ENCODE measurements at regions not wholly inside any gene's neighbourhood (a gene's known extent, or its start where the extent isn't known, plus 50 kb on each side); places are given as distances from the start of the nearest gene placed in this dataset.

DNA sequence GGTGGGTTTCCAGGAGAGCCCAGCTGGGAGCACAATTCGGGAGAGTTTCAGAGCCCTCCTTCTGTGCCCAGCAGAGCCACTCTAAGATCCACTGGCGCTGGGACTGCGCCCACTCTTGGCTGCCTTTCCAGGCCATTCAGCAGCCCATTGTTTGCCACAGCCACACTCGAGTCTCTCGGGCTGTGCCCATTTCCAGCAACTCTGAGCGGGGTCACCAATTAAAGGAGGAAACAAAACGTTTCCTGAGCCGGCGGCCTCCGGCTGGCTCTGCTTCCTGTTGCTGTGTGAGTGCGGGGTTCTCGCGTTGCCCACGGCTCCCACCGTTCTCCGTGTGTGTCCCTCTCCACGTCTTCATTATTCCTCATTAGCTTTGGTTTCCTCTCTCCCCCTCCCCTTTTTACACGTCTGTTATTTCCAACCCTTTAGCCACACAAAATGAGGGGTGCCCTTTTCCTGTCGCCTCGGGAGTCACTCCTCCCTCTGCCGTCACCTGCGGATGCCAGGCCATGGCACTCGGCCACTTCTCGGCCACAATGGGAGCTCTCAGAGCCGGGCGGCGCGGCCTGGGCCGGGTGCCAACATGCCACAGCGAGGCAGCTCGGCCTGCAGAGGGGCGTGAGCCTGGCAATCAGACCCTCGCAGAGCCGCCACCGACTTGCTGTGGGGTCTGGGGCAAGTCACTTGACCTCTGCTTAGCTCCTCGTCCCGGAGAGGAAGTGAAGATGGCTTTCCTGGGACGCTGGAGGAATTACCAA lies 94.3 kb upstream of the NKX2-2 start:
- TF ChIP-seq, protein P1, sequence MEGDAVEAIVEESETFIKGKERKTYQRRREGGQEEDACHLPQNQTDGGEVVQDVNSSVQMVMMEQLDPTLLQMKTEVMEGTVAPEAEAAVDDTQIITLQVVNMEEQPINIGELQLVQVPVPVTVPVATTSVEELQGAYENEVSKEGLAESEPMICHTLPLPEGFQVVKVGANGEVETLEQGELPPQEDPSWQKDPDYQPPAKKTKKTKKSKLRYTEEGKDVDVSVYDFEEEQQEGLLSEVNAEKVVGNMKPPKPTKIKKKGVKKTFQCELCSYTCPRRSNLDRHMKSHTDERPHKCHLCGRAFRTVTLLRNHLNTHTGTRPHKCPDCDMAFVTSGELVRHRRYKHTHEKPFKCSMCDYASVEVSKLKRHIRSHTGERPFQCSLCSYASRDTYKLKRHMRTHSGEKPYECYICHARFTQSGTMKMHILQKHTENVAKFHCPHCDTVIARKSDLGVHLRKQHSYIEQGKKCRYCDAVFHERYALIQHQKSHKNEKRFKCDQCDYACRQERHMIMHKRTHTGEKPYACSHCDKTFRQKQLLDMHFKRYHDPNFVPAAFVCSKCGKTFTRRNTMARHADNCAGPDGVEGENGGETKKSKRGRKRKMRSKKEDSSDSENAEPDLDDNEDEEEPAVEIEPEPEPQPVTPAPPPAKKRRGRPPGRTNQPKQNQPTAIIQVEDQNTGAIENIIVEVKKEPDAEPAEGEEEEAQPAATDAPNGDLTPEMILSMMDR (IDR thresholded peaks at IDR 0.05; ENCODE audit: low read depth, low read length), result no peak
- DNase-seq, result no peak
- Histone ChIP-seq H3K27ac (no peak overlapping the region), H3K4me3 (ENCODE audit: low read depth, low read length) (no peak overlapping the region), H3K9me3 (ENCODE audit: severe bottlenecking) (no peaks in the 10 kb centered on the region), H3K36me3 (no peaks in the 10 kb centered on the region), H3K27me3 (ENCODE audit: insufficient read depth, low read depth, severe bottlenecking) (peaks cover 58% of the 10 kb centered on the region)

DNA sequence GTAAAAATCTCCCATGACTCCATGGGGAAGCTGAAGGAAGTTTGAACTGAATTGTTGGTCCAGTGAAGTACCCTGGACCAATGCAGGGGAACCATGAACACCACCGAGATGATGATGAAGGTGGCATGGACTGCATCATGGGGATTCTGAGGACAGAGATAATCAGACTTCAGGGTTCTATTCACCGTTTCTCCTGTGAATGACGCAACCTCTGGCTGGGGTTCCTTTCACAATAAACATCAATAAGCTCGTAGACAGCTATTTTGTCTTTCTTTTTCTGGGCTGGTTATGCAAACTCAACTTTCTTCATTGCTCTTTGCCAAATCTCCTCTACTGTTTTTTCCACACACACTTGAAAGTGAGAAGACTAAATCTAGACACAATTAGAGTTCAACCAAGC lies 87.9 kb upstream of the NKX2-2 start:
- no peaks in the 10 kb centered on the region for H3K9me3 ChIP-seq (ENCODE audit: severe bottlenecking)
- no peak overlapping the region for H3K27ac ChIP-seq
- DNase-seq, result no peak
- H3K4me3 ChIP-seq (ENCODE audit: low read depth, low read length), result no peak overlapping the region
- TF ChIP-seq, protein P1 (IDR thresholded peaks at IDR 0.05; ENCODE audit: low read depth, low read length), result no peak
- H3K36me3 ChIP-seq, result no peaks in the 10 kb centered on the region
- H3K27me3 ChIP-seq (ENCODE audit: insufficient read depth, low read depth, severe bottlenecking), result peaks cover 43% of the 10 kb centered on the region

DNA sequence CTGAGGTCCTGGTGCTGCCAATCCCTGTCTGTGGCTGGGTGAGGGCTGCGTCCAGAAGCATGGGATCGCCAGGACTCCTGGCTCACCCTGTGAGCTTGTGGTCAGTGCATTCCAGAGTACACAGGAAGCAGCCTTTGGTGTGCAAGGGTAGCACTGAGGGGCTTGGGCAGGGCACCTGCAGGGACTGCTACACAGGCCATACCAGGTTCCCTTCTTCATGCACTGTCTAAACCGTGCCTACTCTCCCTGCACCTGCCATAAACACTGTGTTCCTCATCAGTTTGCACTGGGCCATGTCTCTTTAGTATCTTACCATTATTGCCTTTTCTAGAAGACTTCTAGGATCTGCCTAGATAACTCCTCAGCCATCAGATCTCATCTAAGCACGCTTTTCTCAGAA lies 72.8 kb upstream of the NKX2-2 start:
- TF ChIP-seq, protein P1 (IDR thresholded peaks at IDR 0.05; ENCODE audit: low read depth, low read length), result no peak
- Histone ChIP-seq H3K4me3 (ENCODE audit: low read depth, low read length) (no peak overlapping the region), H3K9me3 (ENCODE audit: severe bottlenecking) (no peaks in the 10 kb centered on the region), H3K27me3 (ENCODE audit: insufficient read depth, low read depth, severe bottlenecking) (peaks cover 84% of the 10 kb centered on the region), H3K27ac (no peak overlapping the region), H3K36me3 (no peaks in the 10 kb centered on the region)
- DNase-seq, result no peak

DNA sequence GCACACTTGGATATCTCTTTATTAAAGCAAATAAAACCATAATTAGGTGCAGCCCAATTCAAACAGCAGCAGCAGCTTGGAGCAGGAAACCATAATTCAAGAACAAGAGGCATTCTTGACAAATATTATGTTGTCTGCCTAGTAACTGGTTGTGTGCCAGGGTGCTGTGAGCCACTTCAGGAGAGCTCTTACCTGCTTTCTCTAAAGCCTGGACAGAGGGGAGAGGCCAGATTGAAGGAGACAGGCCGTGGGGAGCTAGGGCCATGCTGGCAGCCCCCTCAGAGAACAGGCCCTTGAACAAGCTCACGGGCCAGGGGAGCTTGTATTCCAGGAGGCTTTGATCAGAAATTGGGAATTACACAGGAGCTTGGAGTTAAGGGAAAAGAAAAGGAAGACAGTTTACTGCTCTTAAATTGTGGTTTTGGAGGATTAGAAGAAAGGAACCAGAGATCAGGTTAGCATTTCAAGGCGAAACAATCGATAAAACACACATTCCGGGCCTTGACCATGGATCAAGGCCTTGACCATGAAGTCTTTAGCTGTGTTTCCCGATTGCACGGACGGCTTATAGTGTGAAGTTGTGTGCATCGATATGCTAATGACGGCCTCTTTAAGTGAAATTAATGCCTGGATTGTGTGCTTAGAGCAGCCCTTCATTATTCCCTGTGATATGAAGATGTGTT lies 69.8 kb upstream of the NKX2-2 start:
- H3K4me3 ChIP-seq (ENCODE audit: low read depth, low read length), result no peak overlapping the region
- DNase-seq, result no peak
- no peaks in the 10 kb centered on the region for H3K36me3 ChIP-seq
- no peak overlapping the region for H3K27ac ChIP-seq
- H3K9me3 ChIP-seq (ENCODE audit: severe bottlenecking), result no peaks in the 10 kb centered on the region
- TF ChIP-seq, protein P1 (IDR thresholded peaks at IDR 0.05; ENCODE audit: low read depth, low read length), result no peak
- peaks cover 90% of the 10 kb centered on the region for H3K27me3 ChIP-seq (ENCODE audit: insufficient read depth, low read depth, severe bottlenecking)

DNA sequence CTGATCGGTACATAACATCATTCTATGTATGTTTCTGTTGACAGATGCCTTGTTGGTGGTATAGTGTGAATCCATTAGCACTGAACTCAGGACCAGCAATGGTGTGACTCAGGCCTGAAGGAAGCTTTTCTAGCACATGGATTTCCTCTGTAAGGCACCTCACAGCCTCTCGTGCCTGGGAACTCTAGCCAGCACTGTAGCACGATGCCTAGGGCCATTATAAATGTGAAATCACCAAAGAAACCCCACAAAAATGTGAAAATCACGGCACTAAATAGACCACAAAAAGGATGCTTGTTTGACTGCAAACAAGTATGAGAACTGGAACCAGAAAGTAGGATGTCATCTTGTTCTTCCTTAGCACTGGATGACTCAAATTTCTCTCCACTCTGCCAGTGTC lies 63.7 kb upstream of the NKX2-2 start:
- Histone ChIP-seq H3K27ac (no peak overlapping the region), H3K27me3 (ENCODE audit: insufficient read depth, low read depth, severe bottlenecking) (peaks cover 87% of the 10 kb centered on the region), H3K4me3 (ENCODE audit: low read depth, low read length) (no peak overlapping the region), H3K9me3 (ENCODE audit: severe bottlenecking) (no peaks in the 10 kb centered on the region), H3K36me3 (no peaks in the 10 kb centered on the region)
- no peak for DNase-seq
- TF ChIP-seq, protein P1 (IDR thresholded peaks at IDR 0.05; ENCODE audit: low read depth, low read length), result no peak
